SU-DHL-6 (cell line): ENCODE measurements at regions not wholly inside any gene's neighbourhood (a gene's known extent, or its start where the extent isn't known, plus 50 kb on each side); places are given as distances from the start of the nearest gene placed in this dataset.

Experiments
- H2AFZ ChIP-seq: fragments of 200-600 bp; sonication (generic); 2 replicates; pipeline ENCODE4 v1.6.1; 2014; ENCODE audit warnings: low read depth, mild to moderate bottlenecking, moderate library complexity, mixed read lengths, antibody characterized with exemption, low read length; ENCODE audit not compliant: severe bottlenecking
- H3F3A ChIP-seq: fragments of 200-600 bp; shearing (Covaris generic); 2 replicates; pipeline ENCODE4 v1.6.0; 2016; ENCODE audit warnings: antibody characterized with exemption, mild to moderate bottlenecking; ENCODE audit not compliant: insufficient read depth
- H3K27ac ChIP-seq: fragments of 200-600 bp; sonication (generic); 2 replicates; pipeline ENCODE4 v1.5.1; 2016; ENCODE audit warnings: low read depth, mild to moderate bottlenecking, low read length, moderate library complexity, mixed read lengths
- H3K27me3 ChIP-seq: fragments of 200-600 bp; sonication (generic), shearing (Covaris generic); 2 replicates; pipeline ENCODE4 v1.6.0; 2014; ENCODE audit warnings: mild to moderate bottlenecking, low read length
- H3K36me3 ChIP-seq: fragments of 200-600 bp; sonication (generic); 2 replicates; pipeline ENCODE4 v1.6.1; 2014; ENCODE audit warnings: mild to moderate bottlenecking, low read length, mixed read lengths
- H3K4me2 ChIP-seq: fragments of 300-600, 200-600 bp; shearing (Covaris generic), sonication (generic); 2 replicates; pipeline ENCODE4 v1.6.0; 2014; ENCODE audit warnings: low read length, low read depth, mild to moderate bottlenecking; ENCODE audit not compliant: poor library complexity, severe bottlenecking
- H3K4me3 ChIP-seq: fragments of 200-600 bp; sonication (generic); 2 replicates; pipeline ENCODE4 v1.5.1; 2014; ENCODE audit warnings: antibody characterized with exemption, low read length, mild to moderate bottlenecking, mixed read lengths; ENCODE audit not compliant: insufficient read depth, poor library complexity, severe bottlenecking
- H3K79me2 ChIP-seq: fragments of 200-600 bp; sonication (generic); 2 replicates; pipeline ENCODE4 v1.6.1; 2014; ENCODE audit warnings: mild to moderate bottlenecking, low read length, moderate library complexity; ENCODE audit not compliant: insufficient read depth
- H3K9ac ChIP-seq: fragments of 200-600 bp; sonication (generic); 2 replicates; pipeline ENCODE4 v1.7.0; 2014; ENCODE audit warnings: mild to moderate bottlenecking, low read length
- H3K9me2 ChIP-seq: fragments of 200-600 bp; sonication (generic); replicated peaks from 2 replicates; pipeline ENCODE4 v1.6.1; 2014; ENCODE audit warnings: low read length; ENCODE audit not compliant: insufficient read depth
- H3K9me3 ChIP-seq: fragments of 200-600 bp; sonication (generic); 2 replicates; pipeline ENCODE4 v1.6.1; 2014; ENCODE audit warnings: low read length, mixed read lengths; ENCODE audit not compliant: insufficient read depth
- H4K20me1 ChIP-seq: fragments of 200-600 bp; sonication (generic); 2 replicates; pipeline ENCODE4 v1.6.1; 2014; ENCODE audit warnings: low read depth, mild to moderate bottlenecking, antibody characterized with exemption, low read length, moderate library complexity, mixed read lengths
- EZH2phosphoT487 ChIP-seq: fragments of 200-600 bp; sonication (generic), shearing (Covaris generic); conservative IDR thresholded peaks from 2 replicates; pipeline ENCODE4 v1.6.1; 2018; ENCODE audit warnings: mild to moderate bottlenecking, antibody characterized with exemption, low read length, moderate library complexity, mixed read lengths
- TF ChIP-seq, protein P1 (sequence below): fragments of 200-600 bp; sonication (generic); IDR thresholded peaks from one replicate; pipeline ENCODE4 v1.5.1; 2017; ENCODE audit warnings: antibody characterized with exemption, mild to moderate bottlenecking, low read length, moderate library complexity; ENCODE audit not compliant: insufficient read depth, poor library complexity, severe bottlenecking

DNA sequence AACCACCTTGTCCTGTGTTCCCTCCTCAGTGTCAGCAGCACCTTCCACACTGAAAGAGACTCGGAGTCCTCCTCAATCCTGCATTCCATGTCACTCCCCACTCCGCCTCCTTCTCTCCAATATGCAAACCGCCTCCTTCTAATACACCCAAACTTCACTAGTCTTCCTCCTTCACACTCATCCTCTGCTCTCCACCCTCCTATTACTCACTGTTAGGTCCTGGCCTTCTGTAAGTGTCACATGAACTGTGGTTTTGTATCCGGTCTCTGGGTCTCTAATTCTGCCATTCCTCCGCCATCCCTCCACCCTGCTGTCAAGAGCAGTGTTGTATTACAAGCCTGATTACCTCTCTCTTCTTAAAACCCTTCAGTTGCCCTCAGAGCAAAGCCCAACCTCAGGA is 200.5 kb upstream of the CDYL start:
- TF ChIP-seq, protein P1, sequence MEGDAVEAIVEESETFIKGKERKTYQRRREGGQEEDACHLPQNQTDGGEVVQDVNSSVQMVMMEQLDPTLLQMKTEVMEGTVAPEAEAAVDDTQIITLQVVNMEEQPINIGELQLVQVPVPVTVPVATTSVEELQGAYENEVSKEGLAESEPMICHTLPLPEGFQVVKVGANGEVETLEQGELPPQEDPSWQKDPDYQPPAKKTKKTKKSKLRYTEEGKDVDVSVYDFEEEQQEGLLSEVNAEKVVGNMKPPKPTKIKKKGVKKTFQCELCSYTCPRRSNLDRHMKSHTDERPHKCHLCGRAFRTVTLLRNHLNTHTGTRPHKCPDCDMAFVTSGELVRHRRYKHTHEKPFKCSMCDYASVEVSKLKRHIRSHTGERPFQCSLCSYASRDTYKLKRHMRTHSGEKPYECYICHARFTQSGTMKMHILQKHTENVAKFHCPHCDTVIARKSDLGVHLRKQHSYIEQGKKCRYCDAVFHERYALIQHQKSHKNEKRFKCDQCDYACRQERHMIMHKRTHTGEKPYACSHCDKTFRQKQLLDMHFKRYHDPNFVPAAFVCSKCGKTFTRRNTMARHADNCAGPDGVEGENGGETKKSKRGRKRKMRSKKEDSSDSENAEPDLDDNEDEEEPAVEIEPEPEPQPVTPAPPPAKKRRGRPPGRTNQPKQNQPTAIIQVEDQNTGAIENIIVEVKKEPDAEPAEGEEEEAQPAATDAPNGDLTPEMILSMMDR, result no peak
- TF ChIP-seq EZH2phosphoT487, result no peak
- Histone ChIP-seq H3K9me3 (peaks cover 10% of the 10 kb centered on the region; the same call in 1 of the 2 replicates), H2AFZ (no peak overlapping the region), H4K20me1 (no peaks in the 10 kb centered on the region), H3K4me2 (no peak overlapping the region), H3K79me2 (no peaks in the 10 kb centered on the region), H3F3A (no peaks in the 10 kb centered on the region), H3K36me3 (peaks cover 9% of the 10 kb centered on the region; the same call in 1 of the 2 replicates), H3K27ac (no peak overlapping the region), H3K4me3 (no peak overlapping the region), H3K9me2 (no peaks in the 10 kb centered on the region), H3K27me3 (no peaks in the 10 kb centered on the region), H3K9ac (no peak overlapping the region)

- Histone ChIP-seq H3K9ac (no peak overlapping the region), H3K9me2 (no peaks in the 10 kb centered on the region), H3F3A (no peaks in the 10 kb centered on the region), H3K27ac (no peak overlapping the region), H3K79me2 (no peaks in the 10 kb centered on the region), H4K20me1 (no peaks in the 10 kb centered on the region), H3K36me3 (peaks cover 10% of the 10 kb centered on the region; the same call in 1 of the 2 replicates), H2AFZ (no peak overlapping the region), H3K9me3 (peaks cover 14% of the 10 kb centered on the region; the same call in 1 of the 2 replicates), H3K4me2 (no peak overlapping the region), H3K27me3 (no peaks in the 10 kb centered on the region), H3K4me3 (no peak overlapping the region)
- TF ChIP-seq, protein P1, result no peak
Observed at GRCh38 chr6:4574007-4574406, 202.2 kb upstream of the CDYL start.

- Histone ChIP-seq H3K9me2 (no peaks in the 10 kb centered on the region), H3K9ac (no peak overlapping the region), H4K20me1 (no peaks in the 10 kb centered on the region), H2AFZ (no peak overlapping the region), H3K27me3 (0 out of 2 replicates have a peak, but pooled peaks cover 5% of the 10 kb centered on the region), H3K36me3 (peaks cover 10% of the 10 kb centered on the region; the same call in 1 of the 2 replicates), H3K9me3 (peaks cover 14% of the 10 kb centered on the region; the same call in 1 of the 2 replicates), H3K4me2 (no peak overlapping the region), H3K27ac (no peak overlapping the region), H3K4me3 (no peak overlapping the region), H3K79me2 (no peaks in the 10 kb centered on the region), H3F3A (no peaks in the 10 kb centered on the region)
- TF ChIP-seq, protein P1, result no peak
- no peak for TF ChIP-seq EZH2phosphoT487
Observed at GRCh38 chr6:4571011-4571410, 205.2 kb upstream of the CDYL start.
